ENCODE measurements at regions not wholly inside any gene's neighbourhood (a gene's known extent, or its start where the extent isn't known, plus 50 kb on each side); places are given as distances from the start of the nearest gene placed in this dataset.

DNA sequence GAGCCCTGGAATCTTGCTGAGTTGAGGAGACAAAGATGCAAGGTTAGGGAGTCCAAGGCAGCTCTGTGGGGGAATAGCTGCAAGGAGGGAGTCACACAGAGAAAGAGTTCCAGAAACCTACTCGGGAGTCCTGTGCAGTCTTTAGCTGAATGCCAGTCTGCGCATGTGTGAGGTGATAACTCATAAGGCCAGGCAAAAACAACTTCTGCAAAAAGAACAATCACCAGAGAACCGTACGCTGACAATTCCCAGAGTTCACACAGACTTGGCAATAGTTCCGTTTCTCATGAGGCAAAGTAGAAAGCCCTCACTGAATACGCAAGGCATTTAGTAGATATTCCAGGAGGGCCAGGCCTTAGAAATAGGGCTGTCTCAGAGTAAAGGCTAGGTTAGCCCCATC, 135.2 kb upstream of the TAB2 start:
- H3K4me3 ChIP-seq = no peak overlapping the region
- peak; percentile 51 to 80 (median 73) for TF ChIP-seq POLR2AphosphoS5 (IDR thresholded peaks at IDR 0.05)
- no peak for TF ChIP-seq POLR2A (IDR thresholded peaks at IDR 0.05)
- TF ChIP-seq, protein P1, sequence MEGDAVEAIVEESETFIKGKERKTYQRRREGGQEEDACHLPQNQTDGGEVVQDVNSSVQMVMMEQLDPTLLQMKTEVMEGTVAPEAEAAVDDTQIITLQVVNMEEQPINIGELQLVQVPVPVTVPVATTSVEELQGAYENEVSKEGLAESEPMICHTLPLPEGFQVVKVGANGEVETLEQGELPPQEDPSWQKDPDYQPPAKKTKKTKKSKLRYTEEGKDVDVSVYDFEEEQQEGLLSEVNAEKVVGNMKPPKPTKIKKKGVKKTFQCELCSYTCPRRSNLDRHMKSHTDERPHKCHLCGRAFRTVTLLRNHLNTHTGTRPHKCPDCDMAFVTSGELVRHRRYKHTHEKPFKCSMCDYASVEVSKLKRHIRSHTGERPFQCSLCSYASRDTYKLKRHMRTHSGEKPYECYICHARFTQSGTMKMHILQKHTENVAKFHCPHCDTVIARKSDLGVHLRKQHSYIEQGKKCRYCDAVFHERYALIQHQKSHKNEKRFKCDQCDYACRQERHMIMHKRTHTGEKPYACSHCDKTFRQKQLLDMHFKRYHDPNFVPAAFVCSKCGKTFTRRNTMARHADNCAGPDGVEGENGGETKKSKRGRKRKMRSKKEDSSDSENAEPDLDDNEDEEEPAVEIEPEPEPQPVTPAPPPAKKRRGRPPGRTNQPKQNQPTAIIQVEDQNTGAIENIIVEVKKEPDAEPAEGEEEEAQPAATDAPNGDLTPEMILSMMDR (IDR thresholded peaks at IDR 0.05) = no peak
- TF ChIP-seq EP300 (IDR thresholded peaks at IDR 0.05) = no peak
- 81 to 86% methylated on average over 6 of the region's 6 CpGs for WGBS, 2 donors
- DNase-seq = peak; percentile 84
- H3K27me3 ChIP-seq = no peaks in the 10 kb centered on the region
- H3K36me3 ChIP-seq = no peaks in the 10 kb centered on the region
- H3K27ac ChIP-seq = peak overlapping the region in 3 of 4 donors; percentile 54 to 77 (median 74)
- peaks cover 0 to 22% (median 13%) of the 10 kb centered on the region in 4 donors for H3K4me1 ChIP-seq
- H3K9me3 ChIP-seq = peaks cover 0 to 3% (median 0%) of the 10 kb centered on the region in 4 donors
- intact Hi-C loops (cut with DNase I) = no loop called here

DNA sequence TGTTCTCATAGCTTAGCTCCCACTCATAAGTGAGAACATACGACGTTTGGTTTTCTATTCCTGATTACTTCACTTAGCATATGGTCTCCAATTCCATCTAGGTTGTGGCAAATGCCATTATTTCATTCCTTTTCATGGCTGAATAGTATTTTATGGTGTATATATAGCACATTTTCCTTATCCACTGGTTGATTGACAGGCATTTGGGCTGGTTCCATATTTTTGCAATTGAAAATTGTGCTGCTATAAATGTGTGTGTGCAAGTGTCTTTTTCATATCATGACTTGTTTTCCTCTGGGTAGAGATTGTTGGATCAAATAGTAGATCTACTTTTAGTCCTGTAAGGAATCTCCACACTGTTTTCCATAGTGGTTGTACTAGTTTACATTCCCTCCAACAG, 133.0 kb upstream of the TAB2 start:
- Histone ChIP-seq H3K9me3 (peaks cover 0 to 3% (median 0%) of the 10 kb centered on the region in 4 donors), H3K36me3 (no peaks in the 10 kb centered on the region), H3K4me1 (peaks cover 0 to 22% (median 13%) of the 10 kb centered on the region in 4 donors), H3K27ac (no peak overlapping the region), H3K4me3 (no peak overlapping the region), H3K27me3 (no peaks in the 10 kb centered on the region)
- no peak for DNase-seq
- TF ChIP-seq POLR2AphosphoS5 (IDR thresholded peaks at IDR 0.05) (no peak), POLR2A (IDR thresholded peaks at IDR 0.05) (no peak), EP300 (IDR thresholded peaks at IDR 0.05) (no peak)
- TF ChIP-seq, protein P1 (IDR thresholded peaks at IDR 0.05) = no peak
- WGBS, 2 donors = 92 to 95% methylated on average over 2 of the region's 2 CpGs
- intact Hi-C loops (cut with DNase I) = no loop called here

DNA sequence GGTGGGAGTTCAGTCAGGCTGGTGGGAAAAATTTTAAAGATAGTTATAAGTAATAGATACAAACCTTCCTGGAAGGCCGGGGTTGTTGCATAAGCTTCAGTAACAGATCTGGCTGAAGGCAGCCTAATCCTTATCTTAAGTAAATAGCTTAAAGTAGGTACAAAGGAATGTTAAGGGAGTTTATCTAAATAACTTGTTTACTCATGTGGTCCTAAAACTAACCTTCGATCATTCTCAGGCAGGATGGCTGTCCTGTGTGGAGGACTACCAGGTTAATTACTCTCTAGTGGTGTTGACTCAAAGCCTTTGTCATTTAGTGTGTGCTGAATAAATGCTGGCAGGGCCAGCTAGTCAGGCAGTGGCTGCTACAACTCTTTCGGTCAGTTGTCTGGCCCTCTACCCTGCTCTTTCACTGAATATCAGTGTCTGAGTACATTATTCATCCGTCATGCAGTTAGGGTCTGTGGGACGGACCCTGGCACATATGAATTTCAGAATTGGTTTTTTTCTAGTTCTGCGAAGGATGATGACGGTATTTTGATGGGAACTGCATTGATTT, 131.6 kb upstream of the TAB2 start:
- Histone ChIP-seq H3K27ac (no peak overlapping the region), H3K9me3 (peaks cover 0 to 3% (median 0%) of the 10 kb centered on the region in 4 donors), H3K27me3 (no peaks in the 10 kb centered on the region), H3K4me3 (no peak overlapping the region), H3K36me3 (no peaks in the 10 kb centered on the region), H3K4me1 (peaks cover 0 to 22% (median 18%) of the 10 kb centered on the region in 4 donors)
- WGBS, 2 donors = 77 to 91% methylated on average over 7 of the region's 7 CpGs
- intact Hi-C loops (cut with DNase I) = no loop called here
- TF ChIP-seq, protein P1 (IDR thresholded peaks at IDR 0.05) = no peak
- TF ChIP-seq EP300 (IDR thresholded peaks at IDR 0.05) = no peak
- no peak for TF ChIP-seq POLR2A (IDR thresholded peaks at IDR 0.05)
- TF ChIP-seq POLR2AphosphoS5 (IDR thresholded peaks at IDR 0.05) = no peak
- DNase-seq = no peak

DNA sequence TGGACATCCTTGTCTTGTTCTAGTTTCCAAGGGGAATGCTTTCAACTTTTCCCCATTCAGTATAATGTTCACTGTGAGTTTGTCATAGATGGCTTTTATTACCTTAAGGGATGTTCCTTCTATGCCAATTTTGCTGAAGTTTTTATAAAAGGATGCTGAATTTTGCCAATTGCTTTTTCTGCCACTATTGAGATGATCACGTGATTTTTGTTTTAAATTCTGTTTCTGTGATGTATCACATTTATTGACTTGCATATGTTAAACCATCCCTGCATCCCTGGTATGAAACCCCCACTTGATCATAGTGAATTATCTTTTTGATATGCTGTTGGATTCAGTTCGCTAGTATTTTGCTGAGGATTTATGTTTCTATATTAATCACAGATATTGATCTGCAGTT, 130.6 kb upstream of the TAB2 start:
- intact Hi-C loops (cut with DNase I) = no loop called here
- no peak for DNase-seq
- H3K4me1 ChIP-seq = peaks cover 0 to 15% (median 13%) of the 10 kb centered on the region in 4 donors
- peaks cover 0 to 3% (median 0%) of the 10 kb centered on the region in 4 donors for H3K9me3 ChIP-seq
- no peak overlapping the region for H3K4me3 ChIP-seq
- no peaks in the 10 kb centered on the region for H3K27me3 ChIP-seq
- no peak overlapping the region for H3K27ac ChIP-seq
- 97% methylated on average over 2 of the region's 2 CpGs for WGBS, 2 donors
- TF ChIP-seq POLR2A (IDR thresholded peaks at IDR 0.05) = no peak
- H3K36me3 ChIP-seq = no peaks in the 10 kb centered on the region

DNA sequence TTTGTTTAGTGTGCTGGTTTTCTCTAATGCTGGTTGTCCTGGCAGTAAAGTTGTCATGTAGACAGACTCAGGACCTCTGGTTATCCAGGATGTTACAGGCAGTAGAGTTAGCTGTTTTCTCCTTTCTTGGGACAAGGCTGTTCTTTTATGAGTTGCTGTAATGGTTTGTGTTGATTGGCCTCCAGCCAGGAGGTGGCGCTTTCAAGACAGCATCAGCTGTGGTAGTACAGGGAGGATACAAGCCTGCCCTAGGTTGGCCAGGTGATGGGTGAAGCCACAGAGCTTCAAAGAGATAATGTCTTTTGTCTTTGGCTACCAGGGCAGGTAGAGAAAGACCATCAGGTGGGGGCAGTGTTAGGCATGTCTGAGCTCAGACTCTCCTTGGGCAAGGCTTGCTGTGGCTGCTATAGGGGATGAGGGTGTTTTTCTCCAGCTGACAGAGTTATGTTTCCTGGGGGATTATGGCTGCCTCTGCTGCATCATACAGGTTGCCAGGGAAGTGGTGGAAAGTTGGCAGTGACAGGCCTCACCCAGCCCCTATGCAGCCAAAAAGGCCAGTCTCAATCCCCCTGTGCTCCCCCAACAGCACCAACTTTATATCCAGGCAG, 127.2 kb upstream of the TAB2 start:
- no peaks in the 10 kb centered on the region for H3K36me3 ChIP-seq
- no peak overlapping the region for H3K4me3 ChIP-seq
- no peak overlapping the region for H3K27ac ChIP-seq
- WGBS, 2 donors = 22 to 70% methylated on average over 1 of the region's 1 CpG
- intact Hi-C loops (cut with DNase I) = no loop called here
- TF ChIP-seq EP300 (IDR thresholded peaks at IDR 0.05) = no peak
- TF ChIP-seq, protein P1 (IDR thresholded peaks at IDR 0.05) = no peak
- no peak for TF ChIP-seq POLR2A (IDR thresholded peaks at IDR 0.05)
- peaks cover 0 to 5% (median 2%) of the 10 kb centered on the region in 4 donors for H3K4me1 ChIP-seq
- no peak for DNase-seq
- H3K27me3 ChIP-seq = no peaks in the 10 kb centered on the region
- H3K9me3 ChIP-seq = peaks cover 0 to 3% (median 0%) of the 10 kb centered on the region in 4 donors

All from sigmoid colon (tissue), 6 donors.